GM19240 (cell line): ENCODE measurements at regions not wholly inside any gene's neighbourhood (a gene's known extent, or its start where the extent isn't known, plus 50 kb on each side); places are given as distances from the start of the nearest gene placed in this dataset.
"Not testable (repeated sequence)": the region's sequence is repeated elsewhere in the genome, so short reads cannot be mapped to it uniquely, and the experiment has no call there.

Source experiments
- DNase-seq: peaks from one replicate; pipeline ENCODE4 v3.0.0; 2011; ENCODE audit warnings: low spot score; ENCODE audit not compliant: insufficient read length

GRCh38 chr14:30257946-30258661, 300.9 kb upstream of the G2E3 start:
- DNase-seq = no peak

GRCh38 chr14:30260833-30261607, 297.9 kb upstream of the G2E3 start:
- DNase-seq = no peak

- DNase-seq = no peak
Measured at GRCh38 chr14:30264161-30264560, 294.8 kb upstream of the G2E3 start.

GRCh38 chr14:30266290-30266689, 292.7 kb upstream of the G2E3 start:
- no peak for DNase-seq

GRCh38 chr14:30267141-30267540, 291.8 kb upstream of the G2E3 start:
- DNase-seq = no peak

- peak; percentile 19 for DNase-seq
Measured at GRCh38 chr14:30270200-30271161, 288.5 kb upstream of the G2E3 start.

GRCh38 chr14:30271811-30272323, 287.1 kb upstream of the G2E3 start:
- DNase-seq = no peak

- no peak for DNase-seq
Measured at GRCh38 chr14:30272848-30273832, 285.8 kb upstream of the G2E3 start.

- no peak for DNase-seq
Measured at GRCh38 chr14:30275604-30276003, 283.4 kb upstream of the G2E3 start.

GRCh38 chr14:30277268-30277667, 281.7 kb upstream of the G2E3 start:
- no peak for DNase-seq

- DNase-seq = not testable (repeated sequence)
Measured at GRCh38 chr14:30278856-30279255, 280.1 kb upstream of the G2E3 start.

GRCh38 chr14:30283822-30284446, 275.0 kb upstream of the G2E3 start:
- DNase-seq = no peak

- no peak for DNase-seq
Measured at GRCh38 chr14:30284808-30285207, 274.1 kb upstream of the G2E3 start.

- DNase-seq = no peak
Measured at GRCh38 chr14:30287579-30288445, 271.1 kb upstream of the G2E3 start.

- no peak for DNase-seq
Measured at GRCh38 chr14:30290001-30290400, 269.0 kb upstream of the G2E3 start.

- DNase-seq = no peak
Measured at GRCh38 chr14:30291216-30291615, 267.7 kb upstream of the G2E3 start.

- no peak for DNase-seq
Measured at GRCh38 chr14:30292541-30292940, 266.4 kb upstream of the G2E3 start.

- DNase-seq = no peak
Measured at GRCh38 chr14:30295980-30296379, 263.0 kb upstream of the G2E3 start.

- no peak for DNase-seq
Measured at GRCh38 chr14:30296931-30297405, 262.0 kb upstream of the G2E3 start.
